ENCODE measurements at regions not wholly inside any gene's neighbourhood (a gene's known extent, or its start where the extent isn't known, plus 50 kb on each side); places are given as distances from the start of the nearest gene placed in this dataset.

- TF ChIP-seq CTCF (IDR thresholded peaks at IDR 0.05; ENCODE audit: insufficient read depth, missing control alignments): no peak
Observed at GRCh38 chr1:47617381-47618221, 179.8 kb downstream of the FOXD2 start.

GRCh38 chr1:47618222-47618720, 180.4 kb downstream of the FOXD2 start:
- FAIRE-seq (no peak), DNase-seq (ENCODE audit: insufficient read length, low spot score) (no peak)
- TF ChIP-seq CTCF (IDR thresholded peaks at IDR 0.05; ENCODE audit: insufficient read depth, missing control alignments): no peak

More at GRCh38 chr1:47617381-47618221, 179.8 kb downstream of the FOXD2 start:
- DNase-seq (ENCODE audit: insufficient read length, low spot score): no peak
- FAIRE-seq: no peak

- DNase-seq (ENCODE audit: insufficient read length, low spot score): no peak
- no peak for TF ChIP-seq CTCF (IDR thresholded peaks at IDR 0.05; ENCODE audit: insufficient read depth, missing control alignments)
- FAIRE-seq: no peak
Observed at GRCh38 chr1:47618830-47619229, 181.0 kb downstream of the FOXD2 start.

- no peak for TF ChIP-seq CTCF (IDR thresholded peaks at IDR 0.05; ENCODE audit: insufficient read depth, missing control alignments)
- DNase-seq (ENCODE audit: insufficient read length, low spot score) (no peak), FAIRE-seq (no peak)
Observed at GRCh38 chr1:47621483-47621882, 183.6 kb downstream of the FOXD2 start.

- no peak for DNase-seq (ENCODE audit: insufficient read length, low spot score)
- TF ChIP-seq CTCF (IDR thresholded peaks at IDR 0.05; ENCODE audit: insufficient read depth, missing control alignments): no peak
- FAIRE-seq: no peak
Observed at GRCh38 chr1:47621977-47622376, 184.1 kb downstream of the FOXD2 start.

- no peak for TF ChIP-seq CTCF (IDR thresholded peaks at IDR 0.05; ENCODE audit: insufficient read depth, missing control alignments)
- no peak for FAIRE-seq
- DNase-seq (ENCODE audit: insufficient read length, low spot score): no peak
Observed at GRCh38 chr1:47622776-47623556, 185.1 kb downstream of the FOXD2 start.
